Stimulated activated naive CD8-positive, alpha-beta T cell treated with anti-CD3 and anti-CD28 coated beads, Interleukin-15, Interleukin-2, amounts not matched to agents 100 U/mL and 50 U/mL, for 24 hours (primary cell): ENCODE measurements at regions not wholly inside any gene's neighbourhood (a gene's known extent, or its start where the extent isn't known, plus 50 kb on each side); places are given as distances from the start of the nearest gene placed in this dataset.

Experiments used
- ATAC-seq: fragments of 150-1000 bp; cut with Tn5 transposase; one replicate; pipeline ENCODE4 v1.10.0; 2021
- DNase-seq: peaks from one replicate; pipeline ENCODE4 v3.0.0; 2021

DNA sequence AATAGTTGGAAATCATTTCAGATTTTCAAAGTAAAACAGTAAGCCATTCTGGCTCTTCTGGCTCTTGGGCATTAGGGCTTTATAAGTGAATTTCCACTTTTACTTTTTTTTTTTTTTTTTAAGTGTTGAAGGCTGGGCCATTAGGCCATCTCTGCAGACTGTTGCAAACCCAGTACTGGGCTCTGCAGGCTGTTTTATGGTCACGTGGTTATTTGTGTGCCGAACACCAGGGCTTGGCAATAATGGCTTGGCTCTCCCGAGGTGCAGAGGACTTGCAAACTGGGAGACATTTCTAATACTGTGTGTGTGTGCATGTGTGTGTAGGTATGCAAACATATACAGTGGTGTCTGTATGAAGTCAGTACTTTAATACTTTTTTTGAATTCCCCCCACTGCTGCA is 194.9 kb upstream of the CDH5 start:
- ATAC-seq (no peak), DNase-seq (no peak)

DNA sequence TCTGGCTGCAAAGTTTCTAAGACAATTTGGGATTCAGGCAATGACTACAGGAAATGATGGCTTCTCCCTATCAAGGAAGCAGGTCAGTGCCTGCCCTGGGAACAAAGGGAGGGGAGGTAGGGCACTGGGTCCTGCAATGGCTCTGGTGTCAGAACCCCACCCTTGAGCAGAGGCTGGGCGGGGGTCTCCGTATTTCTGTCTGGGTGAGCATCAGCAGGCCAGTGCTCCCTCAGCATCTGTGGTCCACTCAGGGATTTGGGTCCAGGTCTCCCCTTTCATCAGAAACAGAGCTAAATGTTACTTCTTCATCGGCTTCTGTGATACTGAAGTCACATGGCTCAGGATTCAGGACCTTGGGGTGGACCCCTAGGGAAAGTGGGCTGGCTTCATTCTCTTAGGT is 195.5 kb upstream of the CDH5 start:
- DNase-seq = no peak
- ATAC-seq = no peak

DNA sequence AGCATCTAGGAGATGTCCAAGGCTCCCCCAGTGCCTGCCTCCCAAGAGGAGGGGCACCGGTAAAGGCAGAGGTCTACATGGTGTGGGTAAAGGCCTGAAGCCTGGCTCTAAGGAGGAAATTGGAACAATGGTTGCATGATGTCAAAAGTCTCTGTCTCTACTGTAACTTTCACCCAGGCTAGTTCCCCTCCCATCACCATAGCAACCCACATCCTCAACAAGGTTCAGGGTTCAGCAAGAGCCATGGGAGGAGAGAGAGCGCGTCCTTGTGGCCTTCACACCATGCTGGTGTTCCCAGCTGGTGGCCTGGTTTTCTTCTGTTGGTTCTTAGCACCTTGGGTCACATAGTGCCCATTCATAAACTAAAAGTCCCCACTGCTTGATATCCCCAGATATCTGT is 196.7 kb upstream of the CDH5 start:
- no peak for ATAC-seq
- DNase-seq = no peak

DNA sequence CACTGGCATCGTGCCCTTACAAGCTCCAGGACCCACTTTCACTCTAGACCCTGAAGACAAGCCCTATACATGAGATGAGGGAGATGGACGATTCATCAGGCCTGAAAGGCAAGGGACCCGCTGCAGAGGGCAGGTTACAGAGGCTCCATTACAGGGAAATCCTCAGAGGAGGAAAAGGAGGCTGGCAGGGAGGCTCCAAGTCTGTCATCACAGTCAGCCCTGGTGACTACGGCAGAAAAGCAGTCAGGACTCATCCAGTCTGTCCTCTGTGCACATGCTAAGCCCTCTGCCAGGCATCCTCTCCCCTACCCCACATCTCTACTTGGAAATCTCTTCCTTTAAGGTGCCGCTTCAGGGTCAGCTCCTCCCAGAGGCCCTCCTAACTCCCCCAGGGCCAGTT is 197.7 kb upstream of the CDH5 start:
- ATAC-seq (no peak), DNase-seq (no peak)

DNA sequence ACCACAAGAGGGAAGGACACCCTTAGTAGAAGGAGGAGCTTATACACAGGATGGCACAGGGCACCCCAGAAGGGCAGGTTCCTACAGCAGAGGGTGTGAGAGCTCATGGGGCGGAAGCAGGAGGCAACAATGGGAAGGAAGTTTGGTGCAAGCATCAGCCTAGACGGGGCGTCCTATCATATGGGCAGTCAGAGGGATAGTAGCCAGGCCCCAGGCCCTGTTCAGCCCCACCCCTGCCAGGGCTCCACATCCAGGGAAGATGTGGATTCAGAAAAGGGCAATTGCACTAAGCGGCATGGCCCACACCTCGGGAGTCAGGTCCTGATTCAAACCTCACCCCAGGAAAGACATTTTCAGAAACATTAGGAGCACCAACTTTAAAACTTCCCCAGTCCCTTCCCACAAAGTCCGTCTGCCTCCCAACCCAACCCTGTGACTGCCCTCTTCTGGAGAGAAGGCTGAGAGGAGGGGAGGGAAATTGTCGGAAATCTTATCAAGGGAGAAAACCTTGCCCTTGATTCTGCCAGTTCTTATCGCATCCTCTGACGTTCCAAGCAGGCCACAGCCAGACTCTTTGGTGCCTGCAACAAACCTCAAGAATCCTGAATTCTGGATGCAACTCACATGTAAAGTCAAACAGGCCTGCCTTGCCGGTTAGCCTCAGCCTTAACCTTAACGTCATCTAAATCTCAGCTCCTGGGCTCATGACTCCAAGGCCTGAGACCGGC is 198.8 kb upstream of the CDH5 start:
- DNase-seq (no peak), ATAC-seq (no peak)

DNA sequence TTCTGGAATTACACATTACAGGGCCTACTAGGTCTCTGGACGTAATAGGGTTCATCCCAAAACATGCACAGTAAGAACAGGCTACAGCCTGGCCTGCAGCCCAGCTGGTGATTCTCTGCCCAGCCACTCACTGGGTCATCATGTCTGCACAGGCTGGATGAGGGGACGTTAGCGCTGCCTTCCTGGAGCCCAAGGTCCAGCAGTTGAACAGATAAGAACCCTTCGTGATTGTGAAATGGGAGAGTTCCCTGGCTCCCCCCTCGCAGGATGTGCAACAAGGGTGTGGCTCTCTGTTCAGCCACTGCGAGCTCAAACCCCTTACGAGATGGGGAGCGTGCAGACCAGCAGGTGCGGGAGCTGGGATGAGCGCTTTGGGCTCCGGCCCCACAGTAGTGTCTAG is 200.0 kb upstream of the CDH5 start:
- DNase-seq (no peak), ATAC-seq (no peak)

DNA sequence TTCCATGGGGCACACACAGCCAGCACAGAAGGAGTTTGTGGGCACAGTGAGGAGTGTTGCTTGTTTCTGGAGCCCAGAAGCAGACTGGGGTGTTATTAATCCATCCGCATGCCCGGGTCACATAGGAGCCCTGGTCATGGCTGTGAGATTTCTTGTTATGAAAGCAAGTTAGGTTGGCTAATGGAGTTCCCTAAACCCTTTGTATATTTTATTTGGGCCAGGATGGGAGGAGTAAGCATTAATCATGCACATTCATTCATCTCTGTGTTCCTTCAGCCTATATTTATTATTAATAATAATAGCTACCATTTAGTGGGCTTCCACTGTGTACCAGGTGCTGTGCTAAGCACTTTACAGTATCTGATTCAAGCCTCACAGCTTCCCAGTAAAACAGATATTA is 200.6 kb upstream of the CDH5 start:
- DNase-seq (no peak), ATAC-seq (no peak)

DNA sequence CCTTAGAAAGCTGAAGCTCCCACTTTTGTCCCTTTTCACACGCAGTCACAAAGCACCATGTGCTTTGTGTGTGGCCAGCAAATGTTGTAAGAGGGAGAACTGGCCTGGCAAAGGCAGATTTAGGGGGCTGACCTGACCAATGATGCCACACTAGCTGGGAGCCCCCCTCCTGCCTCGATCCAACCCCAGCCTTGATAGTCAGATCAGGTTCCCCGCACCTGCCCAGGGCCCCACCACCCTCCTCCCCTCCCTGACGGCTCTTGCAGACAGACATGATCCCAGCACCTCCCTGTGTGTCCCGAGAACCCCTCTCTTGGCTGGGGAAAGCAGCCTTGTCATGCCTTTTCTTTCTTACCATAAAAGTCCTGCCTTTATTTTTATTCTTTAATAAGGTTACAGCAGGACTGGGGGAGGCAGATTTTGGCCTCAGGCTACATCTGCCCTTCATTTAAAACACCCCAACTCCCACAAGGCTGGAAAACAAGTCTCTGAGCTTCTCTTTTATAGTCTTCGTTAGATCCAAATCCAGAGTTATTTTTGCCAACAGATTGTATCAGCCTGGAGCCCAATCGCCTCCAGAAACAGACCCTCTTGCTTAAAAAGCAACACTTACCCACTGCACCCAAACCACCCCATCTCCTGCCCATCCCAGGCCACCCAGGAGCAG is 201.8 kb upstream of the CDH5 start:
- ATAC-seq = no peak
- DNase-seq = no peak

DNA sequence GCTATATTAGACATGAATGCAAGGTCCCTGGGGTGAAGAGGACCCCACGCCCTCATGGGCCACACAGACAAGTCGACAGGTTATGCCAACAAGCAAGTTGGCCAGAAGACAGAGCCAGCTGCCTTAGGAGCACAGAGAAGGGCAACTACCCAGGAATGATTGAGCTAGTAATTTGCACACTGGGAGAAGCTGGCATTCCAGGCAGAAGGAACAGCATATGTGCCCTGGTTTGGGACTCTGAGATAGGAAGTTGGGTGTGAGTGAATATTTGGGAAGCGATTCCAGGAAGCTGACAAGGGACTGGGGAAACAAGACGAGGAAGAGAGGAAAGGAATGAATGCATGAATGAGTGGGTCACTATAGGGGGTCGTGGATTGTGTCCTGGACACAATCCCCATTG is 203.7 kb upstream of the CDH5 start:
- ATAC-seq (no peak), DNase-seq (no peak)

DNA sequence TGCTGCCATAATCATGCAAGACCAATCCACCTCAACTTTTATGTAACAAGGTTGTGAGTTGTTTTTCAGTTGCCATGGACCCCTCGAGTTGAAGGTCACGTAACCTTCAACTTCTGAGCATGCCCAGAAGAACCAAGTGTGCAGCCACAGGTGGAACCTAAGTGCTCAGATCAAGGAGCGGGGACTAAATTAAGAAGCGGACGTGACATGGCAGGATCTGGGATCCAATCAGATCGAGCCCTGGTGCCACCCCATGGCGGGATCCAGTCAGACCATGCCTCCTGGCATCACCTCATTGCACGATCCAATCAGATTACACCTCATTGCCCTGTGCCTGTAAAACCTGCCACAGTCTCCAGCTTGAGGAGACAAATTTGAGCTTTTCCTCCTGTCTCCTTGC is 204.5 kb upstream of the CDH5 start:
- DNase-seq = no peak
- no peak for ATAC-seq

DNA sequence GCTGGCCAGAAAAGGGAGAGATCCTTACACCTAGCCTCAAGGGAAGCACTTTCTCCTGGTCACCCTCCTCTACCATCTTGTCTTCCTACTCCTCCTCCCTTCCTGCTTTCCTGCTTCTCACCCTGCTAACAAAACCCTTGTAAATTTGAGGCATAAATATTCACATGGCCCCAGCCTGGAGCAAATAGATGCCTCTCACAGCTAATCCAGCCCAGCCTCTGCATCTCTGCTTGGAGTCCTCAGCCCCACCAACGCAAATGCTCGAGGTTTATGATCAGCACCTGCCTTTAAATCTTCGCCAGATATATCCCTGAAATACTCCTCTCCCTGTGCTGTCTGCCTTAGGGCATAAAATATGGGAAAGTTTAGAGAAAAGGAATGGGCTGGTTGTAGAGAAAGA is 205.2 kb upstream of the CDH5 start:
- ATAC-seq (no peak), DNase-seq (no peak)

DNA sequence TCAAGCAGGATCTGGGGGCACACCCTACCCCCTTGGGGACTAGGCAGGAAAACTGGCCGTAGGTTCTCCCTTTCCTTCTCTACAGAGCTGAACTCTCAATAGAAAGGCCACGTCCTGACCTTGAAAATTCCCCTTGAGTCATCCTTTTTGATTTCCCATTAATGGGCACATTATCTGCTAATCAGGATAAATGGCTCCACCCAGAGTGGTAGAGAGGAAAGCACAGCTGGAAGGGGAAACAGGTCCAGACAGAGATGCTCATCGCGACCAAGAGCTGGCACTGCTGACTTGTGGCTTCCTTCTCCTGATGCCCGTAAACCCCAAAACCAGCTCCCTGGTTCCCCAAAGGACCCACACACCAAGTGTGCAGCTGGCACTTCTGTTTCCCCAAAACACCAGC is 206.5 kb upstream of the CDH5 start:
- DNase-seq (no peak), ATAC-seq (no peak)

DNA sequence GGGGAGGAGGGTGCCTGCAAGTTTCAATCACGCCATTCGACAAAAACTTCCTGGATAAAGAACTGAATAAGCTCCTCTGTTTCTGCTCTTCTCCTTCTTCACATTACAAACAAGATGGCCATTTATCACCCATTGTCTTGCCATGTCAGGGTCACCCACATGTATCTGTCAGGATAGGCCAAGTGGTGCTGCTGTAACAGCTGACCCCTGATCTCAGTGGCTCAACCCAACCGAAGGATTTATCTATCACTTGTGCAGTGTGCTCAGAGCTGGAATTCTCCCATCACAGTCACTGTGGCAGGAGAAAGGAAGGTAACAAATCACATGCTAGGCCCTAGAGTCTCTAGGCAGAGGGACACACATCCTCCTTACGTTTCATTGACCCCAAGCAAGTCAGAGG is 210.0 kb upstream of the CDH5 start:
- ATAC-seq = no peak

DNA sequence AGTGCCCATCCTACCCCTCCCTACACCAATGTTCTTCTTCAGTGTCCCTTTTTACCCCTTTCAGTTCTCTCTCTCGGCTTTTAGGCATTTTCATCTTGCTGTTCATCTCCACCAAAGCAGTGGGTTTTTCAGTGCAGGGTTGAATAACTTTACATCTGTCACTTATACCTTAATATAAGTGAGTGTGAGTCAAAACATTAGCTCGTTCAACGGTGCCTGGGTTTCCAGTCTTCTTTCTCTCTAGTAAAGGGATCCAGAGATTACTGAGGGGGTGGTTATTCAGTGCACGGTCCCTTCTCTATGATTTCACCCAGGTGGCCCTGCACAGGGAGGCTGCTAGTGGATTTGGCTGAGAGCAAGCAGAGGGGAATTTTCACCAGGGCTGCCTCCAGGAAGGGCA is 210.6 kb upstream of the CDH5 start:
- DNase-seq = no peak
- no peak for ATAC-seq

More for the DNA sequence above, 210.0 kb upstream of the CDH5 start:
- no peak for DNase-seq

DNA sequence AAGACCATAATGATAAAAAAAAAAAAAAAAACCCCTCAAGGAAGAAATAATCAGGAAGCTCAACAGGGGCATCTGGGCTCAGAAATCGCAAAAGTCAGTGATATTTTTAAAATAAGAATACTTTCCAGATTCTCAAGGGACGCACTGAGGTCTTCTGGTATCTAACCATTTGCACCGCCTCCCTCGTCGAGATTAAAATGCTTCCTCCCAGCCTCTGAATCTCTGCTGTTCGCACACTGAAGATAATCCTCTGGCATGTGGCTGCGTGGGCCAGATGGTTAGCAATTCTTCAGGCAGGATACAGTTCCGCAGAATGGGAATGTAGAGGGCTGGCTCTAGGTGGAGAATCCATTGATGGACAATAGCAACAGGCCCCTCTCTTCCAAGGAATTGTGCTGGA is 211.7 kb upstream of the CDH5 start:
- DNase-seq = no peak
- no peak for ATAC-seq

DNA sequence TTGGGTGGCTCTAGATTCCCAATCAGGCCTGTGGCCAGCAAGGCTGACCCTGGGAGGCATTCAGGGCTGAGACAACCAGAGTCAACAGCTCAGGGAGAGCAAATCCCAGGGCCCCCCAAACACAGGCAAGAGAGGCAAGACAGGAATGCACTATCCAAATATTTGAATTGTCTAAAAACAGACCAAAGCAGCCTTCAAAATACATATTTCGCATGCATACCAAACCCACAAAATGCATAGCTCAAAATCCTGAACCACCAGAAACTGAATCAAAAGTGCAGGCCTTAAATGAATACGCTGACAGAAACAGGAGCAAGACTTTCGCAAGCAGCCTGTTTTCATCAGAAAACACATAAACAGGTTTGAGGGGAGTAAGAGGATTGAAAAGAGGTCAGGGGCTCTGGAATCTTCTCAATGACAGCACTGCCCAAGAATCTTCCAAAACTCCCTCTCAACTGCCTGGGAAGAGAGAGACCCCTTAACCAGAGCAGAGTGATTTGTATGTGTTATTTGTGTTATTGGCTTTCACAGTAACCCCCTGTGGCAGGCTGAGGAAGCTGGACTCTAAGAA is 213.6 kb upstream of the CDH5 start:
- ATAC-seq (no peak), DNase-seq (no peak)

DNA sequence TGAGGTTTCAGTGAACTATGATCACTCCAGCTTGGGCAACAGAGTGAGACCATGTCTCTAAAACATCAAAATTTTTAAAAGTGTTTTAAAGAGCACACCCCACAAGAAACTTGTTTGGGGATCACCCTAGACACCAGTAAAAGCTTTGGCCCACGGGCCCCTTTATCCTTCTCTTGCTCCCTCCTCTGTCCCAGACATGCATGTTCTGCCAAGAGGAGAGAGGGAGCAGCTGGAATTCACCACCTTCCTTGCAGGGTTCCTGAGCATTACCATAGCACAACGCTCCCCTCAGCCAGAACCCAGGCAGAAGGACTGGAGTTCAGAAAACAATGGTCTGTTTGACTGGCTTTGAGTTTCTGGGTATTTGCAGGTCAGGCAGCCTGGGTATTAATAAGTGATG is 214.3 kb upstream of the CDH5 start:
- ATAC-seq (no peak), DNase-seq (no peak)

DNA sequence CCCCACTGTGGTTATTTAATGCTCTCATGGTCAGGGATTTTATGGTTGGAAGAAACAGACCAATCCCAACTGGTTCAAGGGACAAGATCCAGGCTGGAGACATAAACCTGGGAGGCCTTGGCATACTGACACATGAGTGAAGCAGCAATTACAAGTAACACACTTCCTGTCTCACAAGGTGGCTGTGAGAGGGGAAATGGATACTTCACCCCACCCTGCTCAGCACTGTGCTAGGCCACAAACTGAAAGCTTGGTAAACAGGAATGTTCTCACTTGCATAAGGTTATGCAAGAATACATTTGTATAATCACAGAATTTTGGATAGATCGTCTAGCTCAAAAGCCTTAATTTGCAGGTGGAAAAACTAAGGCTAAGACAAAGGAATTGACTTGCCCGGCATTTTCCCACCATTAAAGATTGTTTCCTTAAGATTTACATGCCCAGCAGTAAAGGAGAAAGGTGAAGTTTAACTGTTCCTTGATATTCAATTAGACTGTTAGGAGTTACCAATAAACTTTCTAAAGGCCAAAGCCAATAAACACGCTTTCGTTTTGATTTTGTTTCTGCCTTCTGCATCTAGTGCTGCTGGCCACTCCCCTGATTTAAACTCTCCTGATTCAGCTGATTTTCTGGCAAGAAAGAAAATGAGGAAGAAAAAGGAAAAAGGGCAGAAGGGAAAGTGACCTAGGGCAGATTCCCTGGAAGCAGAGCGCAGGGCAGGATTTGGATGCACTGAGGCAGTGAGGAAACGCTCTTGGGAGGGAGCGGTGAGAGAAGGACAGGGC is 215.6 kb upstream of the CDH5 start:
- DNase-seq (no peak), ATAC-seq (no peak)

DNA sequence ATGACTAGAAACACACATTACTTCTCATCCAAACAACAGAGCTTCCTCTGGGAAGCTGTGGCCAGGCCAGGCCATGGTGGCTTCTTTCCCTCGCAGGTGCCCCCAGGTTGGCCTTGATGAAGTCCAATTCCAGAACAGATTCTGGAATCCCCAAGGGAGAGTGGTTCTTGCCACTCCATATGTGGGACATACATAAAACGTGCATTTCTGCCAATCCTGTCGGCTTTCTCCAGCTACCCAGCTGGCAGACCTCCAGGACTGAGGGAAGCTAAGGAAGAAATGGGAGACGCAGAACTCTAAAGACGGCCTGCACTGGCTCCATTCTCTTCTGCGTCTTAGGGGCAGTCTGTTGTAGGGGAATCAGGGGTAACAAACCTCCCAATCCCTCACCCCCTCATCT is 219.2 kb upstream of the CDH5 start:
- no peak for DNase-seq
- no peak for ATAC-seq

DNA sequence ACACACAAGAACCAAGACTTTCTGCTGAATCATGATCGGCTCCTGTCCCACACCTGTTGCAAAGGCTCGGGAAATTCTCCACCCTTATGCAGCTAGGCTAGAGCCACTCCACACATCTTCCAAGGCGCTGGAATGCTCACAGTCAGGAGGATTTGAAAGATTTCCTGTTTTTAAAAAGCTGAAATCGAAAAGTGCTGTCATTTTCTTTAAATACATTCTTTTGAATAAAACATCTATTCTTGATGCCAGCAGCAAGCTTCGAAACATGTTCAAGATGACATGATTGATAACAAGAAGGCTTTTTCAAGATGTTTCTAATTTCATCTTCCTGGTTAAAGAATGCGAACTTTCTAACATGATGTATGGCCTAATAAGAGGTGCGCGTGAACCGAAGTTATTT is 219.7 kb upstream of the CDH5 start:
- no peak for DNase-seq
- ATAC-seq = no peak

DNA sequence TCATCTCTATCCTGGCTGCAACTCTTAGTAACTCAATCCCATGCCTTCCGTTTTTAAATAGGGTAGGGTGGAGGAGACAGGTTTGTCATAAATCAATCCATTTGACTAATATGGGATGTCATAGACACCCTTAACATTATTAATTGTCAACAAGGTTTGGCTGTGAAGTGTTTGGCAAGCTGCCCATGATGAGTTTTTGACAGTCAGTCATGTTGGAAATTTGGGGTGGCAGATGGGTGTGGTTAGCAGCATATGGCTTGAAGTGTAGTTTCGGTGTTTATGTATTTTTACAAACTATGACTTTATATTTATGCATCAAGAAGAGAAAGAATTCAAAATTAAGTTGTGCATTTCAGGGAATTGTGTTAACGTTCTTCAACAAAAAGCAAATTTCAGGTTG is 221.8 kb upstream of the CDH5 start:
- no peak for DNase-seq
- ATAC-seq = no peak

DNA sequence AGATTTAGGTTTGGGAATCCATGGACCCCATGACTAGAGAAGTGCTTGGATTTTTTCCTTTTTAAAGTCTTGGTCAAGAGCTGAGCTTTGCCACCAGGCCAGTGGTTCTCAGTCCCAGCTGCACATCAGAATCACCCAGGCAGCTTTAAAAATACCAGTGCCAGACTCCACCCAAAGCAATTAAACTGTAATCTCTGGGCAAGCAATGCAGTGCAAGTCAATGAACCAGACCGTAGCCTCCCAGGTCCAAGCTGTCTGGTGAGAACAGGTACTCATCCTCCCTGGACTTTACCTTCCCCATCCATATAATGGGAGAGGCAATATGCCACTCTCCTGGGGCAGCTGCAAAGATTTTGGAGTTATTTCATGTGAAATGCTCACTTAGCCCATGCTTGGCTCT is 223.1 kb upstream of the CDH5 start:
- ATAC-seq = no peak

DNA sequence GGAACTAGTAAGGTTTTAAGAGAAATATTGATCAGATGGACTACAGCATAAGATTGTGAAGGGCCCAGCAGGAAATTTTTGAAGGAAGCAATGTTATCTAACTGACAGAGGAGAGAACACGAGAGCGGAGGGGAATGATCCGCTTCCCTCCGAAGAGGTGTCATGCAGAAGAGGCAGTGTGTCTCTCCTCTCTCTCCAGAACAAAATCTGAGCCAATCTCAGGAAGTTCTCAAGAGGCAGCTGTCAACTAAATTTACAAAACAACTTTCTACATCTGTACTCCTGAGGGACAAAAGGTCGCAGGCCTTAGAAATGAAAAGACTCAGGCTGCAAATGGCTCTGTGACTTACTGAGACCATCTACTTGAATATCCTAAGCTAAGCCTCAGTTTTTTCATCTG is 224.6 kb upstream of the CDH5 start:
- ATAC-seq (no peak), DNase-seq (no peak)

More for the DNA sequence above, 223.1 kb upstream of the CDH5 start:
- DNase-seq = no peak
